HepG2 (cell line): ENCODE measurements at regions not wholly inside any gene's neighbourhood (a gene's known extent, or its start where the extent isn't known, plus 50 kb on each side); places are given as distances from the start of the nearest gene placed in this dataset.

Source experiments
- CBX5 ChIP-seq: sonication (generic); formaldehyde crosslinking; IDR thresholded peaks from 2 replicates; pipeline ENCODE4 v1.4.0; 2020; ENCODE audit warnings: missing genetic modification reagents, borderline replicate concordance
- EZH2 ChIP-seq: conservative IDR thresholded peaks from 2 replicates; pipeline ENCODE4 v1.6.1; 2012; ENCODE audit warnings: mild to moderate bottlenecking, low read depth, low read length, moderate library complexity
- MXD4 ChIP-seq: IDR thresholded peaks from 2 replicates; pipeline ENCODE4 v1.6.1; 2016; ENCODE audit warnings: mild to moderate bottlenecking, missing biosample characterization, missing genetic modification reagents
- REXO4 ChIP-seq: sonication (generic); formaldehyde crosslinking; IDR thresholded peaks from 2 replicates; pipeline ENCODE4 v1.8.0; 2022; ENCODE audit warnings: missing genetic modification reagents, mild to moderate bottlenecking, borderline replicate concordance

GRCh38 chr6:63140692-63141318, 70.5 kb upstream of the FKBP1C start:
- TF ChIP-seq MXD4 (no peak), EZH2 (no peak), REXO4 (CRISPR knock-in tag) (no peak), CBX5 (CRISPR knock-in tag) (no peak)
